ENCODE measurements at regions not wholly inside any gene's neighbourhood (a gene's known extent, or its start where the extent isn't known, plus 50 kb on each side); places are given as distances from the start of the nearest gene placed in this dataset.
A peak's percentile ranks its signal among the peaks of the same experiment; 100 is the strongest.

DNA sequence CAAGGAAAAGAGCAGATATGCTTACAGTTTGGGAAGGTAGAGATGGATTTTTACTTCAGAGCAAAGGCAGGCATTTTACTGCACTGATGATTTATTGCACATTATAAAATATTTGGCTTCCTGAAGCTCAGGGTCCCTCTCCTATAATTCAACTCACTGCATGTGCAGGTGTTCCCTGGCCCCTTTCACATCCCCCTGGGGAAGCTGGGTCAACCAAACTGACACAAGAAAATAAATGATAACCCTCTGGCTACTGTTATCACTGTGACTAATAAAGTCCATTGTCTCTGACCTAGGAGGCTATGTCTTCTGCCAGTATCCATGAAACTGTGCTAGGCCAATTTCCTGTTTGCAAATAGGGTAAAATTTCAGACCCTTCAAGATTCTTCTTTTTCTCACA lies 163.1 kb downstream of the ARL6IP6 start:
- H3K4me3 ChIP-seq (ENCODE audit: low read depth, low read length) = no peak overlapping the region
- TF ChIP-seq, protein P1, sequence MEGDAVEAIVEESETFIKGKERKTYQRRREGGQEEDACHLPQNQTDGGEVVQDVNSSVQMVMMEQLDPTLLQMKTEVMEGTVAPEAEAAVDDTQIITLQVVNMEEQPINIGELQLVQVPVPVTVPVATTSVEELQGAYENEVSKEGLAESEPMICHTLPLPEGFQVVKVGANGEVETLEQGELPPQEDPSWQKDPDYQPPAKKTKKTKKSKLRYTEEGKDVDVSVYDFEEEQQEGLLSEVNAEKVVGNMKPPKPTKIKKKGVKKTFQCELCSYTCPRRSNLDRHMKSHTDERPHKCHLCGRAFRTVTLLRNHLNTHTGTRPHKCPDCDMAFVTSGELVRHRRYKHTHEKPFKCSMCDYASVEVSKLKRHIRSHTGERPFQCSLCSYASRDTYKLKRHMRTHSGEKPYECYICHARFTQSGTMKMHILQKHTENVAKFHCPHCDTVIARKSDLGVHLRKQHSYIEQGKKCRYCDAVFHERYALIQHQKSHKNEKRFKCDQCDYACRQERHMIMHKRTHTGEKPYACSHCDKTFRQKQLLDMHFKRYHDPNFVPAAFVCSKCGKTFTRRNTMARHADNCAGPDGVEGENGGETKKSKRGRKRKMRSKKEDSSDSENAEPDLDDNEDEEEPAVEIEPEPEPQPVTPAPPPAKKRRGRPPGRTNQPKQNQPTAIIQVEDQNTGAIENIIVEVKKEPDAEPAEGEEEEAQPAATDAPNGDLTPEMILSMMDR (IDR thresholded peaks at IDR 0.05; ENCODE audit: insufficient read depth, low read depth, low read length) = no peak
- DNase-seq (ENCODE audit: low read depth) = no peak

DNA sequence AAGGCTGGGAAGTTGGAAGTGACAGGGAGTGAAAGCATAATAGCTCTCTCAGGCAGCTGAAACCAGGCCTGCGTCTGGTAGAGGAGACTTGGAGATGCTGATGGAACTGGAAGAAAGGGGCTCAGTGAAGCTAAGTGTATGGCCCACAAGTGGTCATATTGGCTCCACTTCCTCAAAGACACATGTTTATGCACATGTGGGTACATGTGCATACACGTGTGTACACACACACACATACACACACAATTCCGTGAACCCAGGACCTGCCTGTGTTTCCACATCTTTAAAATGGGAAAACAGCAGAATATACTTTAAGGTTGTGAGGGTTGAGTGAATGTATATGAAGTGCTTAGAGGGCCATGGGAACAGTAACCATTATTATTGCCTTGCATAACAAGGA lies 160.9 kb downstream of the ARL6IP6 start:
- no peak for DNase-seq (ENCODE audit: low read depth)
- TF ChIP-seq, protein P1 (IDR thresholded peaks at IDR 0.05; ENCODE audit: insufficient read depth, low read depth, low read length) = no peak
- H3K4me3 ChIP-seq (ENCODE audit: low read depth, low read length) = no peak overlapping the region

DNA sequence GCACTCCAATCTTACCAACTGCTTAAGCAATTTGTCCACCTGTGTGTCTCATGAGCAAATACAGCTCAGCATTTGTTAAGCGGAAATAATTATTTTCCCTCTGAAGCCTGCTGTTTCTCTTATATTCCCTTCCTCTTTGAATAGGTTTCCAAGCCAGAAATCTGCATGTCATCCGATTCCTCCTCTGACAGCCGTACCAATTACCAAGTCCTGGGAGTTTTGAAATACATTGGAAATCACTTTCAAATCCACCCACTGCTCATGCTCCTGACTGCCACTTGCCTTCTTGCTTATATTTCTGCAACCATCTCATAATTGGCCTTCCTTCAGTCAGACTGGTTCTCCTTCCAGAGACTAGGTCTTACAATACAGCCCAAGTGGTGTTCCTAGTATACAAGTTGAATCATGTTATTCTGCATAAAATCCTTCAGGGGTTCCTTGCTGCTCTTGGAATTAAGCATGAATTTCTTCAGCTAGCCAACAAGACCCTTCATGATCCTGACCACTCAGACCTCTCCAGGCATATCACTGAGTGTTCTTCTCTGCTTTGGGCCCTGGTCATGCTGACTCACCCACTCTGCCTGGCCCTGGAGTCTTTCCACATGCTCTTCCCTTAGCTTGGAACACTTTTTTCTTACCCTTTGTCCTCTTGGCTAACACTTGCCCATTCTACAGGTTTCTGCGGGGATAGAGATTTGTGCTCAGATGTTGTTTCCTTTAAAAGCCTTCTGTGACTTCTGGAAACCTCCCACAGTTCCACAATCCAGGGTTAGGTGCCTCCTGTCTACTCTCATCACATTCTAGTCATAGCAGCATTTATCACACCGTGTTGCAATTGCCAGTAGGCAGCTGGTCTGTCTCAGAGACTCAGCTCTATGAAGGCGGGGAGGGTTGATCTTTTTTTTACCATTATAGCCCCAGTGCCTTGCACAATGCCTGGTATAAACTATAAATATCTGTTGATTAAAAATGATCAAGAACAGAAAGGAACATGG lies 157.6 kb downstream of the ARL6IP6 start:
- DNase-seq (ENCODE audit: low read depth) = peak; percentile 76
- TF ChIP-seq, protein P1 (IDR thresholded peaks at IDR 0.05; ENCODE audit: insufficient read depth, low read depth, low read length) = no peak
- H3K4me3 ChIP-seq (ENCODE audit: low read depth, low read length) = no peak overlapping the region

DNA sequence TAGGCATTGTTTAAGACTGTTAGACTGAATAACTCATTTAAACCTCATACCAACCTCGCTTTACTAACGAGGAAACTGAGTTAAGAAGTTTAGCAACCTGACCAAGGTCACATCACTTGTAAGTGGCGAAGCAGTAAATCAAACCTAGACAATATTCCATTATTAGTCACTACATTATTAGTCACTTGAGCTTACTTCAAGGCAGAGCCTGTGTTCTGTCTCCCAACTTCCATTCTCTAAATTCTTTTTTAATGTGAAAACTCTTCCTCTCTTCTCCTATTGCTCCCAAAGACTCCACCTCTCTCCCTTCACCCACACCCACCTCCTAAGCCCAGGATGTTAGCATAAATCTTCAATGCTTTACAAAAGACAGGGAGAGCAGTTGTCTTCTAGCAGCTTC lies 156.5 kb downstream of the ARL6IP6 start:
- no peak overlapping the region for H3K4me3 ChIP-seq (ENCODE audit: low read depth, low read length)
- TF ChIP-seq, protein P1 (IDR thresholded peaks at IDR 0.05; ENCODE audit: insufficient read depth, low read depth, low read length) = no peak
- DNase-seq (ENCODE audit: low read depth) = peak; percentile 20

DNA sequence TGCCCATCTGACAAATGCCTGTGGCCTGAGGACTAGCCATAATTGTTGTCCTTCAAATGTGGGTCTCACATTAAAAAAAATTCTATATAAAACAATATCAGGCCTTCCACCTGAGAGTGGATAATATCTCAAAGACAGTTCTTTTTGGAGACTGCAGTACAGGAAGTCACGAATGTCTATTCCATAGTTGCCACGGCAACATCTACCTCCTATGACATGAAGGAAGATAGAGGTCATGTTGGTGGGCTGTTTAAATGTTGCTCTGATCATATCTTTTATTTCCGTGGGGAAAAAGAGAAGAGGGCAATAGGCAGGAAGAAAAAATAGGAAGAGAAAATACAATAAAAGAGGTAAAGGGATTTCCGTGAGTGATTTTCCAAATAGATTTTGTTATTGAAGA lies 151.8 kb downstream of the ARL6IP6 start:
- no peak for DNase-seq (ENCODE audit: low read depth)
- TF ChIP-seq, protein P1 (IDR thresholded peaks at IDR 0.05; ENCODE audit: insufficient read depth, low read depth, low read length) = no peak

DNA sequence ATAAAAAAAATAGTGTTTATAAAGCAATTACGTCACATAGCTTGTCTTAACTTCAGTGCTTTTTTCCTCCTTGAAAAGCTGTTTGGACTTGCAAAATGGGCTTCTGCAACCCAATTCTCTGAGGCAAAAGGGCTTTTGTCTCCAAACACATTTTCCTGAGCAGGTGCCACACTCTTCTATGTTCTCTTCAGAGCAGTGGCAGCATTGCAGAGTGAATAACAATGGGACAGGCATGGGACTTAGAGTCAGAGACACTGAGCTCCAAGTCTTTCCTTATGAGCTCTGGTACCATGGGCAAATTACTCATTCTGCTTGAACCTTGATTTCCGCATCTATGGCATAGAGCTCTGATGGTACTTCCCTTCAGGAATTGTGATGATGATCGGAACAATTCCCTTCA lies 149.0 kb downstream of the ARL6IP6 start:
- DNase-seq (ENCODE audit: low read depth) = no peak
- no peak overlapping the region for H3K4me3 ChIP-seq (ENCODE audit: low read depth, low read length)
- TF ChIP-seq, protein P1 (IDR thresholded peaks at IDR 0.05; ENCODE audit: insufficient read depth, low read depth, low read length) = no peak

More for the DNA sequence above, 151.8 kb downstream of the ARL6IP6 start:
- no peak overlapping the region for H3K4me3 ChIP-seq (ENCODE audit: low read depth, low read length)

All from fibroblast of villous mesenchyme (primary cell).